Stimulated activated naive CD8-positive, alpha-beta T cell treated with anti-CD3 and anti-CD28 coated beads, Interleukin-15, Interleukin-2, amounts not matched to agents 100 ng/mL and 50 ng/mL, for 24 hours (primary cell): ENCODE measurements at regions not wholly inside any gene's neighbourhood (a gene's known extent, or its start where the extent isn't known, plus 50 kb on each side); places are given as distances from the start of the nearest gene placed in this dataset.
A peak's percentile ranks its signal among the peaks of the same experiment; 100 is the strongest.

Experiments
- H3K27ac Mint-ChIP-seq: one replicate; pipeline ENCODE4 v1.8.0; 2021; ENCODE audit warnings: mild to moderate bottlenecking, mixed read lengths
- H3K27me3 Mint-ChIP-seq: one replicate; pipeline ENCODE4 v1.8.0; 2021; ENCODE audit warnings: mixed read lengths
- H3K36me3 Mint-ChIP-seq: one replicate; pipeline ENCODE4 v1.8.0; 2021; ENCODE audit warnings: low read depth, mixed read lengths
- H3K4me1 Mint-ChIP-seq: one replicate; pipeline ENCODE4 v1.8.0; 2021; ENCODE audit warnings: low read depth, mixed read lengths
- H3K4me3 Mint-ChIP-seq: one replicate; pipeline ENCODE4 v1.8.0; 2021; ENCODE audit warnings: mild to moderate bottlenecking, mixed read lengths
- H3K9me3 Mint-ChIP-seq: one replicate; pipeline ENCODE4 v1.8.0; 2021; ENCODE audit warnings: mixed read lengths

DNA sequence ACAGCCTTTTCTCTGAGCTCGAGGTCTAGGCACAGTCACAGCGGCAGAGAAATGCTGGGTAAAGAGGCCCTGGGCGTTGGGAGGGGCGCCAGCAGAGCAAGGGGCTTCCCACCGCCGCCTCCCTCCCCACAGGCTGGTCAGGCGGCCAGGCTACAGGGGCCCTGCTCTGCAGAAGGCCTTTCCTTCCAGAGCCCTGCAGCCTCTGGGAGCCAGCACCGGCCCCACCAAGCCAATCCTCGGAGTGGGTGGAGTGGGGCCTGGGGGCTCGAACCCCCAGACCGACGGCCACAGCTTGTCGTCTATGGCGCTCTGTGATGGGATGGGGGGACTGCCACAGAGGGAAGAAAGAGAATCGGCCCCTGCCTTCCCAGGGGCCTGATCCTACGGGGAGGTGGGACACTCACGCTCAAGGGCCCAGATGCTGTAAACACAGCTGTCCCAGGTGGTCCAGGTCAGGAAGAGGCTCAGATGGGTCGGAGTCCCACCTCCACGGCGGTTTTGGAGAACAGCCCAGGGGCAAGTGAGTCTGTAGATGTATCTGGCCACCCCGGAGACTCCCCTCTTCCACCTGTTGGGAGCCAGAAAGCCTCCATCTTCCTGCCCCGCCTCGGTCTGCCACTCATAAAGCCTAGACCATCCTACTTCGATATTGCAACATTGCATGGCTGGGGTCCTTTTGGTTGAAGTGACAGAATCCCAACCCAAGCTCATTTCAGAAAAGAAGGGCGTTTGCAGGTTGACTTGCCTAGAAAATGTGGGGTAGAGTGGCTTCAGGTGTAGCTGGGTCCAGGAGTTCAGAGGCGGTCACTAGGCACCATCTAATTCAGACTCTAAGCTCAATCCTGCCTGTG is 95.6 kb downstream of the SIK1 start:
- H3K4me1 Mint-ChIP-seq, result no peaks in the 10 kb centered on the region
- no peak overlapping the region for H3K4me3 Mint-ChIP-seq
- H3K27me3 Mint-ChIP-seq, result peaks cover 2% of the 10 kb centered on the region
- H3K36me3 Mint-ChIP-seq, result no peaks in the 10 kb centered on the region
- H3K27ac Mint-ChIP-seq, result no peak overlapping the region
- no peaks in the 10 kb centered on the region for H3K9me3 Mint-ChIP-seq

- Mint-ChIP-seq H3K27ac (no peak overlapping the region), H3K36me3 (no peaks in the 10 kb centered on the region), H3K4me3 (no peak overlapping the region), H3K9me3 (no peaks in the 10 kb centered on the region), H3K27me3 (peaks cover 2% of the 10 kb centered on the region), H3K4me1 (no peaks in the 10 kb centered on the region)
Measured at GRCh38 chr21:43330306-43330881, 96.5 kb downstream of the SIK1 start.

DNA sequence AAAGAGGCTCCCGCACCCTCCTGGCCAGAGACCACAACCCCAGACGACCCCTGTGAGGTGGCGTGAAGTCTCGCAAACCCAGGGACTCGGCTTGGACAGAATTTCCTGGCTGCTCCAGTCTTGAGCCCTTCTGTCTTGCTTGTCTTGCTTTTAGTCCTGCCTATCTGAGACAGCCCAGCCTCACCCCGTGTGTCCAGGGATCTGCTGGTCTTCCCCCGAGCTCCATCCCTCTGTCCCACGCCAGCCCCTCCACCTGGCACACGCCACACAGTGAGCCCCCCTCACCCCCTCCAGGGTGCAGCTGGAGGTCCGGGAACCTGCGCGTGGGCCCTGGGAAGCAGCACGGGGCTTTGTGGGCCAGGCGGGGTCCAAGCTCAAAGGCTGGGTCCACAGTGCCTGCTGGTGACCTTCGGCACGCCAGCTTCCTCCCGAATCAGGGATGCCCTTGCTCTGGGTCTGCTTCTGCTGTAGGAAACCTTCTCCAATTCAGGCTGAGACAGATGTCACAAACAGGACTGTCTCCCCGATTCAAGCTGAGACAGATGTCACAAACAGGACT is 97.1 kb downstream of the SIK1 start:
- Mint-ChIP-seq H3K4me1 (no peaks in the 10 kb centered on the region), H3K27ac (no peak overlapping the region), H3K36me3 (no peaks in the 10 kb centered on the region), H3K9me3 (no peaks in the 10 kb centered on the region), H3K4me3 (no peak overlapping the region), H3K27me3 (peaks cover 2% of the 10 kb centered on the region)

- Mint-ChIP-seq H3K4me3 (no peak overlapping the region), H3K27ac (no peak overlapping the region), H3K4me1 (no peaks in the 10 kb centered on the region), H3K27me3 (peaks cover 2% of the 10 kb centered on the region), H3K9me3 (no peaks in the 10 kb centered on the region), H3K36me3 (no peaks in the 10 kb centered on the region)
Measured at GRCh38 chr21:43328958-43329691, 97.8 kb downstream of the SIK1 start.

DNA sequence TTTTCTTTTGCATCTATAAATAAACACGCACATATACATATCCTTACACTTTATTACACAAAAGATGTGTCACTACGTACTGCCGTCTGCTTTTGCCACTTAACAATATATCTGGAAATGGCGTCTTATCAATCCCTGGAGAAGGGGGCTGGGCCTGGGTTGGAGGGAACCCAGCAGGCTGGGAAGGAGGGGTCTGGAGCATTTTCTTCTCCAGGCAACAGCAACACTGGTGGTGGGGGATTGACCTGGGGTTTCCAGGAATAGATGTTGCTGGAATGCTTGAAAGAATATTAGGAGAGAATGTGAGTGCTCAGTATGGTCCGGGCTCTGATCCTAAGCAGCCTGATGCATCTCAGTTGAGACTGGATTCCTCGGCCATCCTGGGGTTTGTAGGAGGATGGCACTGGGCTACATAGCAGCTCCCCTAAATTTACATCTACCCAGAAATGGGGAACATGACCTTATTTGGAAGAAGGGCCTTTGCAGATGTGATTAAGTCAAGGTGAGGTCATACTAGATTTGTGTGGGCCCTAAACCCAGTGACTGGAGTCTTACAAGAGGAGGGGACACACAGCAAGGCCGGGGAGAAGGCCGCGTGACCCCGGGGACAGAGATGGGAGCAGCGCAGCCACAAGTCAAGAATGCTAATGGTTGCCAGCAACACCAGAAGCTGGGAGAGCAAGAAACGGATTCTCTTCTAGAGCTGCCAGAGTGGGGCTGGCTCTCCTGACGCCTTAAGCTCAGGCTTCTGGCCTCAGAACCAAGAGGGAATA is 98.6 kb downstream of the SIK1 start:
- no peak overlapping the region for H3K27ac Mint-ChIP-seq
- H3K36me3 Mint-ChIP-seq, result no peaks in the 10 kb centered on the region
- H3K9me3 Mint-ChIP-seq, result no peaks in the 10 kb centered on the region
- no peaks in the 10 kb centered on the region for H3K4me1 Mint-ChIP-seq
- H3K4me3 Mint-ChIP-seq, result no peak overlapping the region
- peaks cover 2% of the 10 kb centered on the region for H3K27me3 Mint-ChIP-seq

DNA sequence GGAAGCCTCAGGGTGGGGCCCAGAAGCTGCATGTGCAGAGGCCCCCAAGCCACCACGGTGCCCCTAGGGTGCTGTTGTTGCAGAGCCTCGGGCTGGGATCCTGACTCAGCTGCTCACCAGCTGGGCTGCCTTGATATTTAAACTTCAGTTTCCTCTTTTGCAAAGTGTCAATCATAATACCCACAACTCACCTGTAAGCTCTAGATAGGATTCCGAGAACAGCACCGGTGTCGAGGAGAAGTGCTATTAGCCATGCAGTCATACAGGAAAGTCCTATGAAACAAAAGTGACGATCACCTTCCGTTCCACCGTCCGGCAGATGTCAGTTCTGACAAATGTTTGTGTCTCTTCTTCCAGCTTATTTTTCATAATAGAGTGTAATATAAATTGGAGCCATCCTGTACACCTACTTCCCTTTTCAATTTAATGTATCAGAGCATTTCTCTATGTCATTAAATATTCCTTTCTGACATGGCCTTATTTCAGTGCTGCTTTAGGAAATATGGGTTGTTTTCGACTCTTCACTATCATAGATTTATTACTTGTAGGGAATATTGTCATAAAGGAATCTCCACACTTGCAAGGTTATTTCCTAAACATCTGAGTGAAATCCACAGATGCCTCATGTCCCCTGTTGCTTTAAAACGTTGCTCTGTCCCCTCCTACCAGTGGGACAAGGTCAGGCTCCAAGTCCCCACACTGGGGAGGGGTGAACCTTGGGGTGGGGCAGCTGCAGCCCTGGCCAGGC is 100.8 kb downstream of the SIK1 start:
- H3K4me1 Mint-ChIP-seq, result no peaks in the 10 kb centered on the region
- no peaks in the 10 kb centered on the region for H3K36me3 Mint-ChIP-seq
- H3K9me3 Mint-ChIP-seq, result no peaks in the 10 kb centered on the region
- H3K4me3 Mint-ChIP-seq, result no peak overlapping the region
- H3K27me3 Mint-ChIP-seq, result no peaks in the 10 kb centered on the region
- H3K27ac Mint-ChIP-seq, result no peak overlapping the region

DNA sequence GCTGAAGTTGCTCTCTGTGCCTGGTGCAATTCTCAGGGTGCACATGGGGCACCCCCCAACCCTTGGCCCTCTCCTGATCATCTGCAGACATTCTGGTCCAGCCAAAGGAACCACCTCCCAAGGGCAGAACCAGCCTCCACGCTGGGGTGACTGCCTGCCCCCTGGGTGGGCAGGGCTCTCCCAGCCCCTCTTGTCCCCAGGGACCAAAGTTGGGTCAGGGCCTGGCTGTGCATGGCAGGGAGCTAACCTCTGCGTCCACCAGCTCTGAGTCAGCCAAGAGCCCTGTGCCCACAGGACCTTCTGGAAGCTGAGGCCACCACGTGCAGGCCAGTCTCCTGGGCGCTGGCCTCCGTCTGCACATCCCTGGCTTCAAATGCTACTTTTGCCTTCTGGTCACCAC is 101.9 kb downstream of the SIK1 start:
- H3K9me3 Mint-ChIP-seq, result no peaks in the 10 kb centered on the region
- H3K4me1 Mint-ChIP-seq, result no peaks in the 10 kb centered on the region
- no peak overlapping the region for H3K27ac Mint-ChIP-seq
- no peak overlapping the region for H3K4me3 Mint-ChIP-seq
- no peaks in the 10 kb centered on the region for H3K27me3 Mint-ChIP-seq
- H3K36me3 Mint-ChIP-seq, result no peaks in the 10 kb centered on the region

- Mint-ChIP-seq H3K36me3 (no peaks in the 10 kb centered on the region), H3K4me3 (no peak overlapping the region), H3K9me3 (no peaks in the 10 kb centered on the region), H3K27me3 (no peaks in the 10 kb centered on the region), H3K4me1 (no peaks in the 10 kb centered on the region), H3K27ac (no peak overlapping the region)
Measured at GRCh38 chr21:43324596-43324995, 102.3 kb downstream of the SIK1 start.

DNA sequence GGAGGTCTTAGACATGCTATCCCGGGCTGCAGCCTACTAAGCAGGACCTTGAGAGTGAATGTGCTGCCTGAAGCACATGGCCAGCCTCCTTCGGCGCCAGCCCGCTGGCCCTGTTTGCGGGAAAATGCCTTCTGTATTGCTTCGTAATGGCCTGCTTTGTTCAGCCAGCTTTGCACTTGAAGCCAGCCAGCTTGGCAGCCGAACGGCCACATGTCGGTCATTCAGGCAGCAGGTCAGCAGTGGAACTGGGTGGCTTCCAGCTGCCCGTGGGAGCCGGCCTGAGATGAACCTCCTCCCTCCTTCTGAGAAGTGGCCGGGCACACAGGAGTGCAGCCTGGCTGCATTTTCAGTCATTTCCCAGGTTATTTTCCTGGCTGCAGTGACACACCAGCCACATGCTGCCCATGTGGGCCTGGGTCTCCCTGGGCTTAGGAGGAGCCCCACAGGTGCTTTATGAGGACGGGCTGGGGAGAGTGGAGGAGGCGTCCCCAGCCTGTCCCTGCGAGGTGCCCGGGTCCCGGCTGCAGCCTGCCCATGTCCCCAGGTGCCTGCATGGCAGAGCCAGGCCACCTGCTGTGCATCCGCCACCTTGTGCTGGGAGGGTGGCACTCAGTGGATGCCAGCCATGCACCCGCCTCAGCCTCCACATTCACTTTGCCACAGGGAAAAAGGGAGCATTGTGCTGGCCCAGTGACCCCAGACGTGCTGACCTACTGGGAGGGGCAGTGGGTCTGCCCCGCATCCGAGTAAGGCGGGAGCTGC is 103.5 kb downstream of the SIK1 start:
- H3K36me3 Mint-ChIP-seq, result no peaks in the 10 kb centered on the region
- no peaks in the 10 kb centered on the region for H3K27me3 Mint-ChIP-seq
- no peak overlapping the region for H3K4me3 Mint-ChIP-seq
- no peaks in the 10 kb centered on the region for H3K4me1 Mint-ChIP-seq
- H3K9me3 Mint-ChIP-seq, result no peaks in the 10 kb centered on the region
- no peak overlapping the region for H3K27ac Mint-ChIP-seq

DNA sequence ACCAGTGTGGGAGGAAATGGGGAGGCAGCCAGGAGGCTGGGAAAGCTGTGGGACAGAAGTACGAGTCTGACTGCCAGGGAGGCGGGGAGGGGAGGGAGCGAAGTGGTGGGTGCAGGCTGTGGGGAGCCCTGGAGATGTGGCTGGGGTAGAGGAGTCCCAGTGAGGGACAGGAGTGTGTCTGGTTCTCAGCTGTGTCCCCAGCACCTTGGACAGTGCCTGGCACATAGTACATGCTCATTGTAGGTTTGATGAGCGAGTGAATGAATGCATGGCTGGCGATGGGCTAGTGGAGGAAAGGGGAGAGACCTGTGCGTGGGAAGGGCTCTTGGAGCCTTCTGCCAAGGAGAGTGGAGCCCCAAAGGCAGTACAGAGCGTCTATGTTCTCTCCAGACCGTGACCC is 104.1 kb downstream of the SIK1 start:
- no peaks in the 10 kb centered on the region for H3K36me3 Mint-ChIP-seq
- H3K27ac Mint-ChIP-seq, result no peak overlapping the region
- H3K9me3 Mint-ChIP-seq, result no peaks in the 10 kb centered on the region
- H3K4me1 Mint-ChIP-seq, result no peaks in the 10 kb centered on the region
- no peak overlapping the region for H3K4me3 Mint-ChIP-seq
- H3K27me3 Mint-ChIP-seq, result no peaks in the 10 kb centered on the region

DNA sequence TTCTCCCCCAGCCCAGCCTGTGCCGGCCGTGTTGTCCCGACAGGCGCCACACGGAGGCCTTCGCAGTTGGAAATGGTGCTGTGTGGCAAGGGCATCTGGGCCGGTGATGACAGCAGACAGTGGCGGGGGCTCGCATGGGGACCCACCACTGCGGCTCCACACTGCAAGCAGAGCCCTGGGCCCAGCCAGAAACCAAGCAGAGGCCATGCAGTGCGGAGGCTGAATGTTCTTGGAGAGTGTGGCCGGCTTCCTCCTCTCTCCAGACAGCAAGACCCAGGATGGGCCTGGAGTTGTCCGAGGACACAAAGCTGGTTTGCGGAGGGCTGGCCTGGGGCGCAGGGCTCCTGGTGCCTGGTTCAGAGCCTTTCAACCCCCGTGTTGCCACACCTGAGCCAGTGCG is 104.6 kb downstream of the SIK1 start:
- H3K27me3 Mint-ChIP-seq, result no peaks in the 10 kb centered on the region
- no peaks in the 10 kb centered on the region for H3K4me1 Mint-ChIP-seq
- H3K27ac Mint-ChIP-seq, result no peak overlapping the region
- no peaks in the 10 kb centered on the region for H3K9me3 Mint-ChIP-seq
- no peak overlapping the region for H3K4me3 Mint-ChIP-seq
- H3K36me3 Mint-ChIP-seq, result no peaks in the 10 kb centered on the region

DNA sequence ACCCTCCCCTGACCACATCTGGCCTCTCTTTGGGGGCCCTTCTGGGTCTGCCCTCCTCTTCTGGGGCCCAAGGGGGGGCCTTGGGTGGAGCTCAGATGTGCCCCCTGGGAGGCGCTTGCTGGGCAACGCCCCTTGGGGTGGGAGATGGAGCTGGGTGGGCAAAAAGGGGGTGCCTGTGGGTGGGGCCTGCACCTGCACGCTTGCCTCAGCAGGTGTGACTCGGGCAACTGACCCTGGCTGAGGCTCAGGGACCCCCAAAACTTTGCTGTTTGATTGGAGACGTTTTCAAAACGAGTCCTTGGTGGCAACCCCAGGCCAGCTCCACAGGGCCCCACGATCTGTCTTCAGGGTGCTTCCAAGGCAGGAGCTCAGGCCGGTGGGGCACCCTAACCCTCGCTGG is 105.3 kb downstream of the SIK1 start:
- Mint-ChIP-seq H3K4me3 (no peak overlapping the region), H3K4me1 (no peaks in the 10 kb centered on the region), H3K27me3 (no peaks in the 10 kb centered on the region), H3K9me3 (no peaks in the 10 kb centered on the region), H3K36me3 (no peaks in the 10 kb centered on the region), H3K27ac (no peak overlapping the region)

DNA sequence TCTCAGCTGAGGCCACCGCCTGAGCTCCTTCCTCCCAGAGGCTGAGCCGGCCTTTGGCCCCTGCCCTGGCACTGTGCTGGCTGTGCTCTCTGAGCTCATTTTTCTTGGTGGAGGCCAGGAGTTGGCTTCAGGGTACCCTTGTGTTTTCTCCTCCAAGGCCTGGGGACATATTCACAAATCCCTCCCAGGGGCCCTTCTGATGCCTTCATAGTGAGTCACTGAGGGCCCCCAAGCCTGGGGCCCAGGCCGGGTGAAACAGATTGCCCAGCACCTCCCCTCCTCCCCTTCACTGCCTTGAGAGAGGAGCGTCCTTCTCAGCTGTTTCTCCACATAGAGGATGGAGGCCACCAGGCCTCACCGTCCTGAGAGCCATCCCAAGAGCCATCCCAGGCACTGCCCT is 105.8 kb downstream of the SIK1 start:
- H3K27ac Mint-ChIP-seq, result peak overlapping the region; percentile 36
- H3K4me1 Mint-ChIP-seq, result no peaks in the 10 kb centered on the region
- no peak overlapping the region for H3K4me3 Mint-ChIP-seq
- no peaks in the 10 kb centered on the region for H3K9me3 Mint-ChIP-seq
- H3K27me3 Mint-ChIP-seq, result no peaks in the 10 kb centered on the region
- H3K36me3 Mint-ChIP-seq, result no peaks in the 10 kb centered on the region
